Loucy (cell line): ENCODE measurements at regions not wholly inside any gene's neighbourhood (a gene's known extent, or its start where the extent isn't known, plus 50 kb on each side); places are given as distances from the start of the nearest gene placed in this dataset.

Experiments used
- H2AFZ ChIP-seq: fragments of 200-600 bp; sonication (generic); 2 replicates; pipeline ENCODE4 v1.6.0; 2016; ENCODE audit warnings: antibody characterized with exemption, mild to moderate bottlenecking, low read length, moderate library complexity
- H3F3A ChIP-seq: fragments of 200-600 bp; 2 replicates; pipeline ENCODE4 v1.6.0; 2016; ENCODE audit warnings: antibody characterized with exemption, low read depth, mild to moderate bottlenecking
- H3K27me3 ChIP-seq: fragments of 200-600 bp; sonication (generic); 2 replicates; pipeline ENCODE4 v1.6.1; 2014; ENCODE audit warnings: low read length, mild to moderate bottlenecking; ENCODE audit not compliant: insufficient read depth, poor library complexity, severe bottlenecking
- H3K36me3 ChIP-seq: fragments of 200-600 bp; sonication (generic); 2 replicates; pipeline ENCODE4 v1.6.1; 2016; ENCODE audit warnings: low read length; ENCODE audit not compliant: insufficient read depth
- H3K4me1 ChIP-seq: fragments of 200-600 bp; sonication (generic); 2 replicates; pipeline ENCODE4 v1.5.1; 2014; ENCODE audit warnings: low read length, mild to moderate bottlenecking; ENCODE audit not compliant: insufficient read depth, poor library complexity, severe bottlenecking
- H3K4me2 ChIP-seq: fragments of 200-600 bp; sonication (generic); 2 replicates; pipeline ENCODE4 v1.6.0; 2014; ENCODE audit warnings: antibody characterized with exemption, low read length, low read depth, mild to moderate bottlenecking; ENCODE audit not compliant: poor library complexity, severe bottlenecking
- H3K4me3 ChIP-seq: fragments of 200-600 bp; sonication (generic); 2 replicates; pipeline ENCODE4 v1.5.1; 2014; ENCODE audit warnings: low read length, mild to moderate bottlenecking, mixed read lengths; ENCODE audit not compliant: poor library complexity, severe bottlenecking
- H3K79me2 ChIP-seq: fragments of 200-600 bp; sonication (generic); 2 replicates; pipeline ENCODE4 v1.6.1; 2014; ENCODE audit warnings: low read length; ENCODE audit not compliant: insufficient read depth
- H3K9ac ChIP-seq: fragments of 200-600 bp; sonication (generic); 2 replicates; pipeline ENCODE4 v1.6.0; 2014; ENCODE audit warnings: mild to moderate bottlenecking, low read depth, low read length, moderate library complexity; ENCODE audit not compliant: poor library complexity, severe bottlenecking
- H3K9me2 ChIP-seq: fragments of 200-600 bp; sonication (generic); replicated peaks from 2 replicates; pipeline ENCODE4 v1.6.1; 2016; ENCODE audit warnings: low read depth, low read length, mixed read lengths
- H3K9me3 ChIP-seq: fragments of 200-600 bp; sonication (generic); 2 replicates; pipeline ENCODE4 v1.6.1; 2014; ENCODE audit warnings: mild to moderate bottlenecking, antibody characterized with exemption, low read length, low read depth; ENCODE audit not compliant: insufficient read depth
- H4K20me1 ChIP-seq: fragments of 200-600 bp; sonication (generic); 2 replicates; pipeline ENCODE4 v1.6.0; 2014; ENCODE audit warnings: antibody characterized with exemption, low read length, mild to moderate bottlenecking; ENCODE audit not compliant: insufficient read depth, poor library complexity, severe bottlenecking
- EZH2phosphoT487 ChIP-seq: fragments of 200-600 bp; IDR thresholded peaks from 2 replicates; pipeline ENCODE4 v1.6.1; 2018; ENCODE audit warnings: antibody characterized with exemption, mild to moderate bottlenecking, moderate library complexity, borderline replicate concordance
- TF ChIP-seq, protein P1 (sequence below): fragments of 200-600 bp; sonication (generic); conservative IDR thresholded peaks from 2 replicates; pipeline ENCODE4 v1.5.1; 2014; ENCODE audit warnings: mild to moderate bottlenecking, antibody characterized with exemption, low read length

DNA sequence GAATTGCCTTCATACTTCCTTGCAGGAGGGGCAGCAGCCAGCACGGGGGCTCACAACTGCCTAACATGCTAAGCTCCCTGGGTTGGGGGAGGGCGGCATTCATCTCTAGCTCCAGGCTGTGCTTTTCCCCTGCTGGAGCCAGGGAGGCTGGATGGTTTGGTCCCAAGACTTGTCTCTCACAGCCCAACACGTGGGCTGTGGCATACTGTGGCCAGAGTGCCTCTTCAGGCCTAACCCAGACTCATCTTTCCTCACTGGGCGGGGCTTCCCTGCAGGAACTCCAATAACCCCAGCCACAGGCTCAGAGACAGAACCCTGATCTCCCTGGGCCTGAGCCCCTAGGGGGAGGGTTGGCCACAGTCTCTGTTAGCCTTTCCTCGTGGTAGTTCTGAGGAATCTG lies 121.9 kb upstream of the PLET1 start:
- H3F3A ChIP-seq, result no peaks in the 10 kb centered on the region
- TF ChIP-seq, protein P1, sequence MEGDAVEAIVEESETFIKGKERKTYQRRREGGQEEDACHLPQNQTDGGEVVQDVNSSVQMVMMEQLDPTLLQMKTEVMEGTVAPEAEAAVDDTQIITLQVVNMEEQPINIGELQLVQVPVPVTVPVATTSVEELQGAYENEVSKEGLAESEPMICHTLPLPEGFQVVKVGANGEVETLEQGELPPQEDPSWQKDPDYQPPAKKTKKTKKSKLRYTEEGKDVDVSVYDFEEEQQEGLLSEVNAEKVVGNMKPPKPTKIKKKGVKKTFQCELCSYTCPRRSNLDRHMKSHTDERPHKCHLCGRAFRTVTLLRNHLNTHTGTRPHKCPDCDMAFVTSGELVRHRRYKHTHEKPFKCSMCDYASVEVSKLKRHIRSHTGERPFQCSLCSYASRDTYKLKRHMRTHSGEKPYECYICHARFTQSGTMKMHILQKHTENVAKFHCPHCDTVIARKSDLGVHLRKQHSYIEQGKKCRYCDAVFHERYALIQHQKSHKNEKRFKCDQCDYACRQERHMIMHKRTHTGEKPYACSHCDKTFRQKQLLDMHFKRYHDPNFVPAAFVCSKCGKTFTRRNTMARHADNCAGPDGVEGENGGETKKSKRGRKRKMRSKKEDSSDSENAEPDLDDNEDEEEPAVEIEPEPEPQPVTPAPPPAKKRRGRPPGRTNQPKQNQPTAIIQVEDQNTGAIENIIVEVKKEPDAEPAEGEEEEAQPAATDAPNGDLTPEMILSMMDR, result no peak
- no peak for TF ChIP-seq EZH2phosphoT487

DNA sequence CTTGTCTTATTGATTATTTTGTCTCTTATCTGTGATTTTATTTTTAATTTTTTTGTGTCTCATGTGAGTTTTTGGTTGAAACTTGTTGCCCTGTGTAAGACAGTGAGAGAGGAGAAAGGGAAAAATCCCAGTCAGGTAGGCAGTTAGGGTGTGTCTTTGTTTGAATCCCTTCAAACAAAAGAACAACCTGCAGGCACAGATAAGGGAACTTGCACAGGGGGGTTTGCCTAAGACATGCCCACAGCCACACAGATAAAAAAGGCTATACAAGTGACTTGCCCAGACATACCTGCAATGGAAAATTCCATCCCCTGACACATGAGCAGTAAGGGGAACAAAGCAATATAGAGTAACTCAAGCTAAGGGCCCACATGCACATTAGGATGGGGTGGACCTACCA lies 127.8 kb upstream of the PLET1 start:
- TF ChIP-seq, protein P1, result no peak
- no peak for TF ChIP-seq EZH2phosphoT487
- Histone ChIP-seq H3K36me3 (no peaks in the 10 kb centered on the region), H3K27me3 (no peaks in the 10 kb centered on the region), H4K20me1 (no peaks in the 10 kb centered on the region), H3K4me3 (no peak overlapping the region), H2AFZ (no peak overlapping the region), H3K79me2 (no peaks in the 10 kb centered on the region), H3F3A (no peaks in the 10 kb centered on the region), H3K4me1 (no peaks in the 10 kb centered on the region), H3K9me3 (no peaks in the 10 kb centered on the region; the same call in 1 of the 2 replicates), H3K9me2 (no peaks in the 10 kb centered on the region), H3K9ac (no peak overlapping the region), H3K4me2 (no peak overlapping the region)

More for the DNA sequence above, 121.9 kb upstream of the PLET1 start:
- Histone ChIP-seq H3K9ac (no peak overlapping the region), H3K9me3 (no peaks in the 10 kb centered on the region), H3K4me1 (no peaks in the 10 kb centered on the region), H3K4me3 (no peak overlapping the region), H3K27me3 (no peaks in the 10 kb centered on the region), H2AFZ (no peak overlapping the region), H3K4me2 (no peak overlapping the region), H3K9me2 (no peaks in the 10 kb centered on the region), H3K79me2 (no peaks in the 10 kb centered on the region), H4K20me1 (no peaks in the 10 kb centered on the region), H3K36me3 (no peaks in the 10 kb centered on the region)

DNA sequence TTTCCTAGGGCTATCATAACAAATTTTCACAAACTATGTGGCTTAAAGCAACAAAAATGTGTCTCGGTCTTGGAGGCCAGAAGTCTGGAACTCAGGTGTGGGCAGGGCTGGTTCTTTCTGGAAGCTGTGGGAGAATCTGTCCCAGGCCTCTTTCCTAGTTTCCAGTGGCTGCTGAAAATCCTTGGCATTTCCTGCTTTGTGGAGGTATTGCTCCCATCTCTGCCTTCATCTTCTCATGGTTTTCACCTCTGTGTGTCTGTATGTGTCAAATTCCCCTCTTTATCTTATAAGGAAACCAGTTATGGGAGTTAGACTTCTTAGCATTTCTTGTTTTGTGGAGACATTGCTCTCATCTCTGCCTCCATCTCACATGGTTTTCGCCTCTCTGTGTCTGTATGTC lies 130.4 kb upstream of the PLET1 start:
- H3F3A ChIP-seq, result no peaks in the 10 kb centered on the region
- H3K27me3 ChIP-seq, result no peaks in the 10 kb centered on the region
- H3K9me2 ChIP-seq, result no peaks in the 10 kb centered on the region
- TF ChIP-seq EZH2phosphoT487, result no peak
- TF ChIP-seq, protein P1, result no peak
- H3K9ac ChIP-seq, result no peak overlapping the region
- no peaks in the 10 kb centered on the region; the same call in 1 of the 2 replicates for H3K9me3 ChIP-seq
- no peaks in the 10 kb centered on the region for H3K4me1 ChIP-seq
- H3K36me3 ChIP-seq, result no peaks in the 10 kb centered on the region
- no peak overlapping the region for H3K4me3 ChIP-seq
- no peaks in the 10 kb centered on the region for H4K20me1 ChIP-seq
- H3K79me2 ChIP-seq, result no peaks in the 10 kb centered on the region
- no peak overlapping the region for H3K4me2 ChIP-seq
- H2AFZ ChIP-seq, result no peak overlapping the region
